Smooth muscle cell (in vitro differentiated cells): ENCODE measurements at regions not wholly inside any gene's neighbourhood (a gene's known extent, or its start where the extent isn't known, plus 50 kb on each side); places are given as distances from the start of the nearest gene placed in this dataset.

ENCODE experiments used
- DNase-seq: peaks from one replicate; lab custom pipeline; 2025; ENCODE audit not compliant: unreplicated experiment; lab: John Stamatoyannopoulos, UW
- H2AFZ ChIP-seq: fragments of 200-600 bp; sonication (generic); 2 replicates; pipeline ENCODE4 v1.6.0; 2016; ENCODE audit warnings: antibody characterized with exemption, low read depth, mild to moderate bottlenecking
- H3F3A ChIP-seq: fragments of 200-600 bp; sonication (generic); 2 replicates; pipeline ENCODE4 v1.6.0; 2017; ENCODE audit warnings: antibody characterized with exemption, low read depth
- H3K27ac ChIP-seq: fragments of 200-600 bp; sonication (generic); 2 replicates; pipeline ENCODE4 v1.5.1; 2016; ENCODE audit warnings: low read depth, mild to moderate bottlenecking
- H3K27me3 ChIP-seq: fragments of 200-600 bp; sonication (generic); 2 replicates; pipeline ENCODE4 v1.6.1; 2016; ENCODE audit warnings: low read depth, mild to moderate bottlenecking
- H3K36me3 ChIP-seq: fragments of 200-600 bp; sonication (generic); 2 replicates; pipeline ENCODE4 v1.5.1; 2016; ENCODE audit warnings: low read depth
- H3K4me1 ChIP-seq: fragments of 200-600 bp; sonication (generic); 2 replicates; pipeline ENCODE4 v1.5.1; 2016; ENCODE audit warnings: low read depth
- H3K4me2 ChIP-seq: fragments of 200-600 bp; sonication (generic); 2 replicates; pipeline ENCODE4 v1.6.0; 2016; ENCODE audit warnings: mild to moderate bottlenecking
- H3K4me3 ChIP-seq: fragments of 200-600 bp; sonication (generic); 2 replicates; pipeline ENCODE4 v1.5.1; 2016; ENCODE audit warnings: mild to moderate bottlenecking
- H3K79me2 ChIP-seq: fragments of 200-600 bp; sonication (generic); 2 replicates; pipeline ENCODE4 v1.6.0; 2016; ENCODE audit warnings: low read depth, mild to moderate bottlenecking
- H3K9ac ChIP-seq: fragments of 200-600 bp; sonication (generic); 2 replicates; pipeline ENCODE4 v1.6.0; 2016; ENCODE audit warnings: low read depth
- H3K9me3 ChIP-seq: fragments of 200-600 bp; sonication (generic); replicated peaks from 2 replicates; pipeline ENCODE4 v1.5.1; 2016; ENCODE audit warnings: low read depth
- H4K20me1 ChIP-seq: fragments of 200-600 bp; sonication (generic); 2 replicates; pipeline ENCODE4 v1.6.0; 2016; ENCODE audit warnings: low read depth
- CTCF ChIP-seq: fragments of 200-600 bp; sonication (generic); IDR thresholded peaks from 2 replicates; pipeline ENCODE4 v1.5.1; 2017; ENCODE audit warnings: borderline replicate concordance, mild to moderate bottlenecking, antibody characterized with exemption; ENCODE audit not compliant: insufficient read depth, poor library complexity, severe bottlenecking
- WGBS: methylation state at CpG from one replicate; pipeline ENCODE4 v1.1.7; 2016; ENCODE audit warnings: low lambda C conversion rate; 5-methylcytosine and 5-hydroxymethylcytosine counted together

DNA sequence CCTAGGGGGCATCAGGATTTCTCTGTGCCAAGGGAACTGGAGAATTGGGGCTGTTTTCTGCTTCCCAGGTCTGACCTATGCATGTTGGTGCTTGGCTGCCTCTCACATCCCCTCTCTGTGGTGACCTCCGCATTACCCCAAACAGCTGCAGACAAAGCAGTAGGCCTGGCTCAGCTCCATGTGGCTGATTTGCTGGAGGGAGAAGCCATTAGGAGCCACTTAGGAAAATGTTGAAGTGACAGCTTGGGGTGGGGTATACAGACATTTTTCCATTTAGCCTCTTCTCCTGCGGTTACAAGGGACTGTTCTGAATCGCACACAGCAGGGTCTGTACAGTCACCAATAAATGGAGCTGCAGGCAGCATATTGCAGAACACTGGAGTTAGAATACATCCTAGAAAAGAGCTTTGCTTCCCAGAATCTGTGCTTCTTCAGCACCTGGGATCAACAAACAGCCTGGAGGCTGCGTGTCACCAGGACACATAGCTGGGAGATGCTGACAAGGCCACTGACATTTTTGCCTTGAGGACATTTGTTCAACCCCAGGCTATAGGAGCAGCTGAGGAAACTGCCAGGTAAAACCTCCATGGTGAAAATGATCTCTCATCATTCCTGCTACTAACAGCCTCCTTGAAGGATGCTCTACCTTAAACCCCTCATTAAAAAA is 335.3 kb downstream of the DIRAS2 start:
- no peaks in the 10 kb centered on the region for H3K36me3 ChIP-seq
- no peak overlapping the region for H3K4me2 ChIP-seq
- H3F3A ChIP-seq = no peaks in the 10 kb centered on the region
- no peak for TF ChIP-seq CTCF
- 95% methylated on average over 4 of the region's 4 CpGs for WGBS
- no peaks in the 10 kb centered on the region for H3K9me3 ChIP-seq
- no peaks in the 10 kb centered on the region for H3K4me1 ChIP-seq
- no peaks in the 10 kb centered on the region for H4K20me1 ChIP-seq
- no peak overlapping the region for H3K9ac ChIP-seq
- no peaks in the 10 kb centered on the region for H3K27me3 ChIP-seq
- H3K4me3 ChIP-seq = no peak overlapping the region
- H3K27ac ChIP-seq = no peak overlapping the region
- no peaks in the 10 kb centered on the region for H3K79me2 ChIP-seq
- no peak overlapping the region for H2AFZ ChIP-seq
- no peak for DNase-seq

- Histone ChIP-seq H3K4me1 (no peaks in the 10 kb centered on the region), H4K20me1 (no peaks in the 10 kb centered on the region), H3F3A (no peaks in the 10 kb centered on the region), H3K9me3 (no peaks in the 10 kb centered on the region), H3K79me2 (no peaks in the 10 kb centered on the region), H3K27ac (no peak overlapping the region), H3K9ac (no peak overlapping the region), H3K4me2 (no peak overlapping the region), H2AFZ (no peak overlapping the region), H3K36me3 (no peaks in the 10 kb centered on the region), H3K4me3 (no peak overlapping the region), H3K27me3 (no peaks in the 10 kb centered on the region)
- DNase-seq = no peak
- WGBS = 33% methylated on average over 4 of the region's 4 CpGs
- TF ChIP-seq CTCF = no peak
Measured at GRCh38 chr9:90307891-90308290, 334.7 kb downstream of the DIRAS2 start.

- no peaks in the 10 kb centered on the region for H3K4me1 ChIP-seq
- no peak overlapping the region for H3K9ac ChIP-seq
- no peak overlapping the region for H3K4me3 ChIP-seq
- H4K20me1 ChIP-seq = no peaks in the 10 kb centered on the region
- no peak overlapping the region for H3K27ac ChIP-seq
- H3K4me2 ChIP-seq = no peak overlapping the region
- TF ChIP-seq CTCF = no peak
- no peak overlapping the region for H2AFZ ChIP-seq
- DNase-seq = no peak
- no peaks in the 10 kb centered on the region for H3K27me3 ChIP-seq
- H3K36me3 ChIP-seq = no peaks in the 10 kb centered on the region
- 87% methylated on average over 4 of the region's 4 CpGs for WGBS
- no peaks in the 10 kb centered on the region for H3K9me3 ChIP-seq
- H3F3A ChIP-seq = no peaks in the 10 kb centered on the region
- no peaks in the 10 kb centered on the region for H3K79me2 ChIP-seq
Measured at GRCh38 chr9:90308691-90309090, 333.9 kb downstream of the DIRAS2 start.
